Retinal pigment epithelial cell (primary cell): ENCODE measurements at regions not wholly inside any gene's neighbourhood (a gene's known extent, or its start where the extent isn't known, plus 50 kb on each side); places are given as distances from the start of the nearest gene placed in this dataset.

Source experiments
- DNase-seq: peaks from one replicate; pipeline ENCODE4 v3.0.0-alpha.2; 2010; ENCODE audit warnings: low read depth
- H3K4me3 ChIP-seq: 2 replicates; pipeline ENCODE4 v1.5.1; 2011; ENCODE audit warnings: mild to moderate bottlenecking, low read length, control low read depth, moderate library complexity
- TF ChIP-seq, protein P1 (sequence below): conservative IDR thresholded peaks from 2 replicates; pipeline ENCODE4 v1.5.1; 2011; ENCODE audit warnings: low read depth, low read length, control low read depth, inconsistent platforms

DNA sequence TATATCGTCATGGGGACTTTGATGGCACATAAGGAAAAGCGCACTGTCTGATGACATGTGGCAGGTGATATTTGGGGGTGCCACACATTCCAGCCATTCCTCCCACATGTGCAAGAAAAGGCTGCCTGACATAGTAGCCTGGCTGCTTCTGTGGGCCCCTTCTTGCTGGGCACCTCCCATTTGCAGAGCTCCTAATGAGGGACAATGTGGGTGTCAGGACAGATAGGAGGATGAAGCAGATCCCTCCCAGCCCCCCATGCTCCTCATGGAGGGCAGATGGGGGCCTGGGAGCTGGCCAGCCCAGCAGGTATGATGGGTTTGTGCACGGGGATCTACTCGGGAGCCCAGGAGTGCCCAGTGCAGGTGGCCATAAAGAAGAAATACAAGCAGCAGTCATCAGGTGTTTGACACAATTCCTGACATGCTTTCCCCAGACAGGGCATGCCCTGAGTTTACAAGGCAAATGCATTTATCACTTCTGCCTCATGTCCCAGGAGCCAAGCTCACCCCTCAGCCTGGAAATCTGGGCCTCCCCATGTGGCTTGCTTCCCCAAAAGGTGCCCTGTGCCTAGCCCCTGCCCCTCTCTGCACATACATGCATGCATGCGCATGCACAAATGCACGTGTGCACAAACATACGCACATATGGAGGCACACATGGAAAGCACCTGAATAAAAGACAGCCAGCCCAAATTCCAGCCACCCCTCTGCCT lies 260.6 kb upstream of the RPL38 start:
- no peak overlapping the region for H3K4me3 ChIP-seq
- no peak for DNase-seq
- TF ChIP-seq, protein P1, sequence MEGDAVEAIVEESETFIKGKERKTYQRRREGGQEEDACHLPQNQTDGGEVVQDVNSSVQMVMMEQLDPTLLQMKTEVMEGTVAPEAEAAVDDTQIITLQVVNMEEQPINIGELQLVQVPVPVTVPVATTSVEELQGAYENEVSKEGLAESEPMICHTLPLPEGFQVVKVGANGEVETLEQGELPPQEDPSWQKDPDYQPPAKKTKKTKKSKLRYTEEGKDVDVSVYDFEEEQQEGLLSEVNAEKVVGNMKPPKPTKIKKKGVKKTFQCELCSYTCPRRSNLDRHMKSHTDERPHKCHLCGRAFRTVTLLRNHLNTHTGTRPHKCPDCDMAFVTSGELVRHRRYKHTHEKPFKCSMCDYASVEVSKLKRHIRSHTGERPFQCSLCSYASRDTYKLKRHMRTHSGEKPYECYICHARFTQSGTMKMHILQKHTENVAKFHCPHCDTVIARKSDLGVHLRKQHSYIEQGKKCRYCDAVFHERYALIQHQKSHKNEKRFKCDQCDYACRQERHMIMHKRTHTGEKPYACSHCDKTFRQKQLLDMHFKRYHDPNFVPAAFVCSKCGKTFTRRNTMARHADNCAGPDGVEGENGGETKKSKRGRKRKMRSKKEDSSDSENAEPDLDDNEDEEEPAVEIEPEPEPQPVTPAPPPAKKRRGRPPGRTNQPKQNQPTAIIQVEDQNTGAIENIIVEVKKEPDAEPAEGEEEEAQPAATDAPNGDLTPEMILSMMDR = no peak

DNA sequence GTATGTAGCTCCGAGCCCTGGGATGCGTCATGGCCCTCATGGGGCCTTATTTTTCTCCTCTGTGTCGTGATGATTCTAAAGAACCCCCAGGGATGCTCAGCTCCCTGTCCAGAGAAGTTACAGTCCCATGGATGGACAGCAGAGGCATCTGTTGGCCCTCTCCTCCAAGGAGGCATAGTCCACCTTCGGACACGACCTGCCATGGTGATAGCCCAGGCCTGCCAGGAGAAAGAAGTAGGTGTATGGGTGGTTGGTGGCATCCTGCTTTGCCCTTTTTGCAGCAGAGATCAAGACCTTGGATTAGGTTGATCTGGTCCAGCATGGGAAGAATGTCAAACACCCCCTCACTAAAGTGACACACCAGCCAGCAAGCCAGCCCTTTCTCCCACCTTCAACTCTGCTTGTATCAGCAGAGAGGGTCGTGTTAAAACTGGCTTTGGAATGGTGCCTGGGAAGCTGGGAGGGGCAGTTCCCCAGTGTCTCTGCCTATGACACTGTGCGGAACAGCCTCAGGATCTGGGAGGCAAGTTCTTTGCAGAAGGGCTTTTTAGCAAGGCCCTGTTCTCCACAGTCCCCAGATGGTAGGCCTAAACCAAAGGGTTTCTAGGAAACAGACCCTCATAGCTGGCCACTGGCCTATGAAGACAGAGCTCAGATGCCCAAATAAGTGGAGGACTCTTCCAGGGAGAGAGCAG lies 259.9 kb upstream of the RPL38 start:
- no peak overlapping the region for H3K4me3 ChIP-seq
- TF ChIP-seq, protein P1 = no peak
- no peak for DNase-seq

GRCh38 chr17:73944366-73944765 lies 259.1 kb upstream of the RPL38 start:
- H3K4me3 ChIP-seq = no peak overlapping the region
- TF ChIP-seq, protein P1 = no peak
- DNase-seq = no peak

DNA sequence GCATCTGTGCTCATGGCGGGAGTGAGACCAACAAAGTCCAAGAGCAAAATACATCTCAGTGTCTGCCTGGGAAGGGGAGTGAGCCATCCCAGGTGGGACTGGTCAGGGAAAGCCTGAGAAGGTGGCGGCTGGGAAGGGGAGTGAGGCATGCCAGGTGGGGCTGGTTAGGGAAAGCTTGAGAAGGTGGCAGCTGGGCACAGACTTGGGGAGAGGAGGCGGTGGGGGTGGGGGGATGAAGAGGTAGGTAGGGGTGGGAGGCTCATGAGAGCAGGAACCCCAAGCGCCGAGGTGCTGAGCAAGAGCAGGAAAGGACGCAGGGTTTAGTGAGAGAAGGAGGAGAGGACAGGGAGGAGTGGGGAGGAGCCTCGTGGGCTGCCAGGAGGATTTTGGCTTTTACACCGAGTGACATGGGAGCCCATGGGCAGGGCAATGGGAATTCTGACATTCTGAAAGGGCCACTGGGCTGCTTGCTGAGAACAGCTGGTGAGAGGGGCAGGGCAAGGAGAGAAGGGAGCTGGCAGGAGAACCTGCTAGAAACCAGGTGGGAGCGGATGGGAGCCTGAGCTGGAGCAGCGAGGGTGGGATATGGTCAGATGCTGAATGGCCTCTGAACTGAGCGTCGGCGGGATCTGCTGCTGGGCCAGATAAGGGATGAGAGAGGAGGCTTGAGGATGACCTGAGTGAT lies 256.1 kb upstream of the RPL38 start:
- no peak for DNase-seq
- TF ChIP-seq, protein P1 = no peak
- no peak overlapping the region for H3K4me3 ChIP-seq

- no peak overlapping the region for H3K4me3 ChIP-seq
- TF ChIP-seq, protein P1 = no peak
- no peak for DNase-seq
Measured at GRCh38 chr17:73947966-73948355, 255.5 kb upstream of the RPL38 start.

DNA sequence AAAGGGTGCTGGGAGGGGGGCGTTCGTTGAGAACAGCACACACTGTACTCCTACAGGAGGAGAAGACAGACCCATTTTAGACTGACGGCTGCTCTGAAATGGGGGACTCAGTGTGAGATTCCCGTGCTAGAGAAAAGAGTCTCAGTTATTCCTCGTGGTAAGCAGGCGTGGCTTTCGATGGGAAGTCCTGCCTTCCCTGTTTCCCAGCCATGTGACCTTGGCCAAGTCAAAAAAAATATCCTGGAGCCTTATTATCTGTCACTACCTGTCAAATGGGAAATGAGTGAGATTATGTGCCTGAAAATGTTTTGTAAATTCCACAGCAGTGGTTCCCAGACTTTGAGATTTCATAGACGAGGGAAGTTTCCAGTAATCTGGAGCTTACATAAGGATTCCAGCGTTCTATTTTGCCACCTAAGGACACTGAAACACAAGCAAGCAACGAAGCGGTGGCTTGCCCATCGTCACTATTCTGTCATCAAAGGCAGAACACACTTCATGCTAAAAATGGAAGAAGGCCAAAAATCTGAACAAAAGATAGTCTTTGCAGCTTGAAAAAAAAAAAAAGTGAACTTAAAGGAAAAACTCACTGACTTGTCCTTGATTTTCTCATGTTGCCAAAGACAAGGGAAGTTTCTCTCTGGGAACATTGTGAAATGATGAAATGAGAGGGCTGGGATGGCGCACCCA lies 253.4 kb upstream of the RPL38 start:
- H3K4me3 ChIP-seq = no peak overlapping the region
- DNase-seq = no peak
- TF ChIP-seq, protein P1 = no peak
